ENCODE measurements at regions not wholly inside any gene's neighbourhood (a gene's known extent, or its start where the extent isn't known, plus 50 kb on each side); places are given as distances from the start of the nearest gene placed in this dataset.

DNA sequence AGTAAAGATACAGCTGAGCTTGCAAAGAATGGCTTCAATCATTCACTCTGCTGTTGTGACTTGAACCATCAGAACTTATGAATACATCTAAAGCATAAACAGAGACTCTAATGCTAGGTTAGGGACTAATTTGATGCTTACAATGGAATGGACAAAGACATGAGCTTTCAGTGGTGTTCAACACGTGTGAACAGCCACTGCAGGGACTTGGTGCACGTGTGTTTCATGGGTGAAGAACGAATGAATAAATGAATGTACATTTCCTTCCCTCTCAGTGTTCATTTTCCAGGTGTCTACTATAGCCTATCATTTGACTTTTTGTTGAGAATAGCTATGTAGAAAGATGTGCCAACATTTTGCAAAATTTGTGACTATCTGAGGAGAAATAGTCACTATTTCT lies 98.3 kb downstream of the VIP start:
- TF ChIP-seq EZH2phosphoT487 (IDR thresholded peaks at IDR 0.05; ENCODE audit: insufficient read depth, low read depth): no peak
- no peak for TF ChIP-seq EZH2 (IDR thresholded peaks at IDR 0.05; ENCODE audit: insufficient read depth, poor library complexity, severe bottlenecking)

All from GM23248 (cell line).